ENCODE measurements at regions not wholly inside any gene's neighbourhood (a gene's known extent, or its start where the extent isn't known, plus 50 kb on each side); places are given as distances from the start of the nearest gene placed in this dataset.
A peak's percentile ranks its signal among the peaks of the same experiment; 100 is the strongest.
"Not testable (repeated sequence)": the region's sequence is repeated elsewhere in the genome, so short reads cannot be mapped to it uniquely, and the experiment has no call there.

DNA sequence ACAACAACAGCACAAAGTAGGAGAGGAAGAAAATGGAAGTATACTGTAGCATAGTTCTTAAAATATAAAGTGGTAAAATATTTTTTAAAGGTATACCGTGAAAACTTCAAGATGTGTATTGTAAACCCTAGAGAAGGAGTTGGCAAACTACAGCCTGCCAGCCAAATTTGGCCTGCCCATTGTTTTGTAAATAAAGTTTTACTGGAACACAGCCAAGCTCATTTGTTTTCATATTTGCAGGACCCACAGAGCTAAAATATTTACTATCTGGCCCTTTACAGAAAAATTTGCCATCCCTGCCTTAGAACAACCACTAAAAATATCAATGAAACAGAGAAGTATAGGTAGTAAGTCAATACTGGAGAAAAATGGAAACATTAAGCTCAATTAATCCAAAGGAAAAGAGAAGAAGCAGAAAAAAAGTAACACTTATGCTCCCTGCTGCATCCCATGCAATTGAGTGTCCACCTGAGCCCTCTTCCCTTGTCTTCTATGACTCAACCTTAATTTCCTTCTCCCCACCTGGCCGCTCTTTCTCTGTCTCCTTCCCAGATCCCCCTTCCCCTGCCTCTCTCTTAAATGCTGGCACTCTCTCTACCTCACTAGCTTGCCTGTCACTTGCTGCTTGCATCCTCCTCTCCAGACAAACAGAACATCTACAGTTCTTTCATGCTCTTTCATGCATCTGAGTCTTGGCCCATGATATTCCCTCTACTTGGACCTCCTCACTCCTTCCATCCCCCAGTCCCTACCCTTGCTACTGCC is 50.6 kb upstream of the FER start:
- no peak for DNase-seq

DNA sequence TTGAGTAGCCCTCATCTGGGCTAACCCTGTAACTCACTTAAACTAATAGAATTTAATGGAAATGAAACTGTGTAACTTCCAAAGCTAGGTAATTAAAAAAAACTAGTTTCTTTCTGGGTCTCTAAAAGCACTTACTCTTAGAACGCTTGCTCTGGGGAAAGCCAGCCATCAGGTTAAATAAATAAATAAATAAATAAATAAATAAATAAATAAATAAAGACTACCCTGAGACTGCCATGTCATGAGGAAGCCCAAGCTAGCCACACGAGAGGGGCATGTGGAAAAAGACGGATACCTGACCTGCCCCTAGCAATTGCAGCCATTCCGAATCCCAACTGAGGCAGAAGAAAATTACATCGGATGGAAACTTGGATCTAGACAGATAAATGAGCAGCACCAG is 51.3 kb upstream of the FER start:
- DNase-seq = no peak

- no peak for DNase-seq
Observed at GRCh38 chr5:108688485-108688884, 59.2 kb upstream of the FER start.

DNA sequence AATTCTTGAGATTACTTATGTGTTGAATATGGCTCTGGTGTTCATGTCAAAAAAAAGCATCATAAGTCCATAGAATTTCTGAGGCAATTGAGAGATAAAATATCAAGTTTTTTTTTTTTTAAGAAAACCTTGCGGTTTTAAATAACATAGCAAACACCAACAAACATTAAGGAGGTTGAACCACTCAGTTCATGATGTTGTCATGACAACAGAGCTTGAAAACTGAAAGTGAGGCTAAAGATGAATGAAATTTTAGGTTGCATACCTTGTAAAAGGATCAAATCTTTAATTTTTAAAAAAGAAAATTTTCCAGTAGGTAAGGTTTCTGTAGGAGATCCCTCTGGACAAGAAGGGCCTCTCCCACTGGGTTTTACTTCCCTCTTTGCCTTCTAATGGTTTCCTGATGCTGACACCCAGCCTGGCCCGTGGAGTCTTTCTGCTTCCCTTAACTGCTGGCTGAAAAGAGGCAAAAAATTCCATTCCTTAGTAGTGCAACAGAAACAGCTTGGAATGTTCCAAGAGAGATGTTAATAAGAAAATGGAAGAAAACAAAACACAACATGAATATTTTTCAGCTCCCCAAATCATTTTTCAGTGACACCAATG is 60.0 kb upstream of the FER start:
- no peak for DNase-seq

- no peak for DNase-seq
Observed at GRCh38 chr5:108686676-108687075, 61.0 kb upstream of the FER start.

DNA sequence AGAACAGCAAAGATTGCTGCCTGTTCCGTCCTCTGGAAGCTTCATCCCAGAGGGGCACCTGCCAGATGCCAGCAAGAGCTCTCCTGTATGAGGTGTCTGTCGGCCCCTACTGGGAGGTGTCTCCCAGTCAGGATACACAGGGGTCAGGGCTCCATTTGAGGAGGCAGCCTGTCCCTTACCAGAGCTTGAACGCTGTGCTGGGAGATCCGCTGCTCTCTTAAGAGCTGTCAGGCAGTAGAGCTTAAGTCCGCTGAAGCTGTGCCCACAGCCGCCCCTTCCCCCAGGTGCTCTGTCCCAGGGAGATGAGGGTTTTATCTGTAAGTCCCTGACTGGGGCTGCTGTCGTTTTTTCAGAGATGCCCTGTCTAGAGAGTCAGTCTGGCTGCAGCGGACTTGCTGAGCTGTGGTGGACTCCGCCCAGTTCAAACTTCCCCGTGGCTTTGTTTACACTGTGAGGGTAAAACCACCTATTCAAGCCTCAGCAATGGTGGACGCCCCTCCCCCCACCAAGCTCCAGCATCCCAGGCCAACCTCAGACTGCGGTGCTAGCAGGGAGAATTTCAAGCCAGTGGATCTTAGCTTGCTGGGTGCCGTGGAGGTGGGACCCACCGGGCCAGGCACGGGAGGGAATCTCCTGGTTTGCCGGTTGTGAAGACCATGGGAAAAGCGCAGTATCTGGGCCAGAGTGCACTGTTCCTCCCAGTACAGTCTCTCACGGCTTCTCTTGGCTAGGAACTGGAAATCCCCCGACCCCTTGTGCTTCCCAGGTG is 62.1 kb upstream of the FER start:
- DNase-seq = not testable (repeated sequence)

DNA sequence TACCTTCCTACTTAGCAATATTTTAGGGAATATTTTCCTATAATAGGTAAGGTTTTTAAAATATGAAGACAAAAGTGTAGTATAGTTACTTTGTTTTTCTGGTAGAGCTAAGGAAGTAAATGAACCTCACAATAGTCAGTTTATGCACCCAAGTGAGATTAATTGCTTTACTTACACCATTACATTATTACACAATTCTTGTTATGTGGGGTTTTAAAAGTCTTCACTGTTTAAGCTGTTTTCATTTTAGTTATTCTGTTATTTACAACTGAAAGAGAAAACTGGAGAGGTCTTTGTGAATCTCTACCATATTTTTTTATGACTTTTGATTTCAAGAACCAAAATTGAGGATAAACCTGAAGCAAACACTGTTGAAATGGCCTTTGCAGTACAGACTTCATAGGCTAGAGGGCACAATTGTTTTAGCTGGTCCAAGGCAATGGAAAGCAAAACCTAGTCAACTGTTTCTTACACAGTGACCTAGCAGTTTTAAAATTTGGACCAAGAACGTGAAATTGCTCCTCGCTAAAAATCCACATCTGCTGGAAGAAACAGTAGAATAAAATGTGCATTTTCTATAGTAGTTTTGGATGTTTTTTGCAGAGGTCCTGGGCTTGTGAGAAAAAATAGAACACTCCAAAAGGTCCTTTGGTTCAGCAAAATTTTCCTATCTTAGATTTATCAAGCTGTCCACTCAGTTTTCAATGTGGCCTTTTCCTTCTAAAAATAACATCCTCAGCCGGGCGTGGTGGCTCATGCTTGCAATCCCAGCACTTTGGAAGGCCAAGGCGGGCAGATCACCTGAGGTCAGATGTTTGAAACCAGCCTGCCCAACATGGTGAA is 66.4 kb upstream of the FER start:
- DNase-seq = peak; percentile 51

- DNase-seq = no peak
Observed at GRCh38 chr5:108678091-108678490, 69.6 kb upstream of the FER start.

DNA sequence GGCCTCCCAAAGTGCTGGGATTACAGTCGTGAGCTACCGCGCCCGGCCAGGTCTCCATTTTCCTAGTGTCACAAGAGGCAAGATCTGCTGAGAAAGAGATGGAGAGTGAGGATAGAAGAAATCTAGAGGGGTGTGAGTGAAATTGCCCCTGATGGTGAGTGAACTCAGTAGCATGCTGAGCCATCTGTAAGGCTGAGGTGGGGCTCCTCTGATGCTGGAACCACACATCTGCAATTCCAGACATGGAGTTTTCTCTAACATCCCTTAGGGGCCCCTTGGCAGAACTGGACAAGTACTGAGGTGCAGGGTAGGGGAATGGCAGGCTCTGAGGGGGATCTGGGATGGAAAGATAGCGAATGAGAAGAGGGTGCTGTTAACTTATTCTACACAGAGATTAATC is 72.0 kb upstream of the FER start:
- DNase-seq = no peak

DNA sequence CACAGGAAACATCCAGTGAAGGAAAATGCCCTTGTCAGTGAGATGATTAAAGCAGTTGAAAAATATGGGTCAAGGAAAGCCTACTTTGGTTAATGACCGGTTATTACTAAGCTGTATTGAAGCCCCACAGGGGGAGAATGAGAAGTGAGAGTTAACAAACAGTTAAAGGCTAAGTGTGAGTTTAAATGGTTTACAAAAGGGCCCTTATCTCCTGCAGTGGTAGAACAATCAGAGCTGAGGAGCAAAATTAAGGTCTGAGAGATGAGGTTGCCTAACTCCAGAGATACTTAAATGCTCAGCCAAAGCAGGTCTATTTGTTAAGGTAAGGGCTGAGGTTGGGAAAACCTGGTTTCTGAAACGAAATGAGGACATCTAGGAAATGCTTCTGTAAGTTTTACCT is 75.1 kb upstream of the FER start:
- no peak for DNase-seq

- DNase-seq = no peak
Observed at GRCh38 chr5:108670591-108671289, 77.0 kb upstream of the FER start.

- DNase-seq = no peak
Observed at GRCh38 chr5:108669462-108669861, 78.2 kb upstream of the FER start.

GRCh38 chr5:108661590-108662219 is 86.0 kb upstream of the FER start:
- no peak for DNase-seq

DNA sequence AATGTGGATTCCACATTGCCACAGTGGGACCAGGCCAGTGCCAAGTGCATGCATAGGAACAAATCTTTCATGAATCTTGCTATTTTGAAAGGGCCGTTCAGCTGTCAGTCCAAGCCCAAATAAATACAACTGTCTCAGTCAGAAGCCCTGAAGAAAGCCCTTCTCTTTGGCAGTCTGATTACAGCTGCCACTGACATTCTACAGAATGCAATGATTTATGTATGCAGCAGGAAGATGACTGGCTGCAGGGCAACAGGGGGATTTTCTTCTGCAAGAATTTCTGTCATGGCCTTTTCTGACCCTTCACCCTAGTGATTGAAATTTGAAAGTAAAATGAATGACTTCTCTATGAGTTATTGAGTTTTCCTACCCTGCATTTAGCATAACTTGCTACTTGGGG is 86.7 kb upstream of the FER start:
- no peak for DNase-seq

DNA sequence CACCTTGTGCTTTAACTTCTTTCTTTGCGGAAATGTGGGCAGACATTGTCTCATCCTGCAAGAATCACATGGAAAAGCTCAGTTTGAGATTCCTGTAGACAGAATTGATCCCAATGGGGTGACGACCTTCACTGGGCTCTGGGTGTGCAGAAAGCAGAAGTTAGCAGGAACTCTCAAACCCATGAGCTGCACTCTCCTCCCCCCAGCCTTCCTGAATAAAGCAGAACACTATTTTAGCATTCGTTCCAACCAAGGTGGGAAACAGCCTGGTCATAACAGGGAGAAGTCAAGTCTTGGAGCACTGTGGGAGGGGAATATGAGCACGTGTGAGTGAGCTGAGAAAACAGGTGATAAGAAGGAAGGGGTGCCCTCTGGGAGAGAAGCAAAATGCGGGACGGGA is 87.4 kb upstream of the FER start:
- no peak for DNase-seq

DNA sequence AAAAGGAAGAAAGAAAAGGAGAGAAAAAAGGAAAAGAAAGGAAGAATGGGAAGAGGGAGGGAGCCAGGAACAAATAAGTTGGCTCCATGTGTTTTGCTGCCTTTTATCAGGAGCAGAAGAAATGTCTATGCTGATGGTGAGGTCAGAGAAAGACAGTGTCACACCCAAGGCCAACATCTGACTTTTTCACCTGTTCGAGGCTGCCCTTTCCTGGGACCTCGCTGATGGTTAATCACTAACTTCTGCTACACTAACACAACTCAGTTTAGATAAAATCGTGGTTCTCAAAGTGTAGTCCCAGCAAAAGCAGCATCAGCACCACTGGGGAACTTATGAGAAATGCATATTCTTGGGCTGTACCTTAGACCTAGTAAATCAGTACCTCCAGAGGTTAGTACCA is 88.2 kb upstream of the FER start:
- DNase-seq = no peak

- no peak for DNase-seq
Observed at GRCh38 chr5:108655750-108656450, 91.8 kb upstream of the FER start.

DNA sequence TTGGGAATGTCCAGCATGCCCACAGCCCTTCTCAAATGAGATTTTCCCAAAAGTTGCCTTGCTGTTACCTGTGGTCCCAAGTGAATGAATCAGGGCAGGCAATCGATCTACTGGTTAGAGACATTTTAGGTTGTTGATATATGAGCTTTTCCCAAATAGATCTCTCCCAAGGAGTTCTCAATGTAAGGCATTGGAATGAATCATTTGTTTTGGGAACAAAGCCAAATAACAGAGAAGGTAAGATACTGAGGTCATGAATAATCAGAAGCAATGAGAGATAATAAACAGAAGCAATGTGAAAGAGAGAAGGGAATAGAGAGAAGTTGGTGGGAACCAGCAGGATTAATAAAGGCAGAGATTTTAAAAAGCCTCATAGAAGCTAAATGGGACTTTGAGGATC is 93.6 kb upstream of the FER start:
- no peak for DNase-seq

DNA sequence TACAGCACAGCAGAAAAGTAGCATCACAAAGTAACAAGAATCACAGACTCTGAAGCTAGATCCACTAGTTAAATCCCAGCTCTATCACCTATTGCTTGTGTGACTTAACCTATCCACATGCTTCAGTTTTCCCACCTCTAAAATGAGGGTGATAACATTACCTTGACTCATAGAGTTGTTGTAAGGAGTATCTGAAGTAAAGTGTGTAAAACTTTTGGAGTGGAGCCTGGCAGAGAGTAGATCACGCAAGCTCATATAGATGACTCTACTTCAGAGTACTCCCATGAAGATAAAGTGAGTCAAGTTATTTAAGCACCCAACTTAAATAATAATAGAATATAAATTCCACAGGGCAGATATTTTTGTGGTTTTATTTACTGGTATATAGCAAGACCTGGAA is 94.5 kb upstream of the FER start:
- DNase-seq = no peak

DNA sequence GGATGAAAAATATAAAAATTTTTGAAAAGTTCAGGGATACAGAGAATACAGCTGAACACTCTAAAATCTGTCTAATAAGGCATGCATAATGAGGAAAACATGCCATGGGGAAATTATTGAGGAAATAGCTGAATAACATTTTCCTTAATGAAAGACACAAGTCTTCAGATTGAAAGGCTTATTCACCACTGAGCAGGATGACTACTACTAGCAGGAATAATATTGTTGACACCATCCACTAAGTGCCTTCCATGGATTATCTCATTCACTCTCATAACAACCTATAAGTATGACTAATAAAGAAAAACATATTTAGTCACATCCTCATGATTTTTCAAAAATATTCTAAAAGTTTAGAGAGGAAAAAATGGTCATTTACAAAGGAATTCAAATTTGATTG is 96.7 kb upstream of the FER start:
- DNase-seq = no peak

DNA sequence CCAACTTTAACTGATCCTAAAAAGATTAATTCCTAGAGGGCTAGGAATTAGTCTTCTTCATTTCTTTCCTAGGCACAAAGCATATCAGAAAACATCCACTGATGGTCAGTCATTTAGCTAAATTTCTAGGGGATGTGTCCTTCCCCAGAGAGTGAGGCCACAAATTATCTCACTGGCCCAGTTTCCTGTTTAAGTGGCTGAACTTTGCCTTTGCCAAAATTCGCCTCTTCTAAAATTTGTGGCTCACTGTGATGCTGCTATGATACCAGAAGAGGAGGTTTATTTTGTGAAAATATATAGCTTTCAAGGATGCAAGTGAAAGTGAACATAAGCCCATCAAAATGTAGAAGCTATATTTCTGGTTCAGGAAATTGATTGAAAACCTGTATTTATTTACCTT is 98.1 kb upstream of the FER start:
- no peak for DNase-seq
